22Rv1 (cell line): ENCODE measurements at regions not wholly inside any gene's neighbourhood (a gene's known extent, or its start where the extent isn't known, plus 50 kb on each side); places are given as distances from the start of the nearest gene placed in this dataset.

Source experiments
- ZFX ChIP-seq: fragments of 450-650 bp; IDR thresholded peaks from 2 replicates; pipeline ENCODE4 v1.6.1; 2017; ENCODE audit warnings: antibody characterized with exemption, borderline replicate concordance
- TF ChIP-seq, protein P1 (sequence below): fragments of 450-650 bp; IDR thresholded peaks from 2 replicates; pipeline ENCODE4 v1.5.1; 2017; ENCODE audit warnings: mild to moderate bottlenecking

GRCh38 chr11:104771763-104772162 is 126.5 kb downstream of the CASP12 start:
- TF ChIP-seq, protein P1, sequence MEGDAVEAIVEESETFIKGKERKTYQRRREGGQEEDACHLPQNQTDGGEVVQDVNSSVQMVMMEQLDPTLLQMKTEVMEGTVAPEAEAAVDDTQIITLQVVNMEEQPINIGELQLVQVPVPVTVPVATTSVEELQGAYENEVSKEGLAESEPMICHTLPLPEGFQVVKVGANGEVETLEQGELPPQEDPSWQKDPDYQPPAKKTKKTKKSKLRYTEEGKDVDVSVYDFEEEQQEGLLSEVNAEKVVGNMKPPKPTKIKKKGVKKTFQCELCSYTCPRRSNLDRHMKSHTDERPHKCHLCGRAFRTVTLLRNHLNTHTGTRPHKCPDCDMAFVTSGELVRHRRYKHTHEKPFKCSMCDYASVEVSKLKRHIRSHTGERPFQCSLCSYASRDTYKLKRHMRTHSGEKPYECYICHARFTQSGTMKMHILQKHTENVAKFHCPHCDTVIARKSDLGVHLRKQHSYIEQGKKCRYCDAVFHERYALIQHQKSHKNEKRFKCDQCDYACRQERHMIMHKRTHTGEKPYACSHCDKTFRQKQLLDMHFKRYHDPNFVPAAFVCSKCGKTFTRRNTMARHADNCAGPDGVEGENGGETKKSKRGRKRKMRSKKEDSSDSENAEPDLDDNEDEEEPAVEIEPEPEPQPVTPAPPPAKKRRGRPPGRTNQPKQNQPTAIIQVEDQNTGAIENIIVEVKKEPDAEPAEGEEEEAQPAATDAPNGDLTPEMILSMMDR: no peak
- TF ChIP-seq ZFX: no peak
